Kasumi-1 (cell line): ENCODE measurements at regions not wholly inside any gene's neighbourhood (a gene's known extent, or its start where the extent isn't known, plus 50 kb on each side); places are given as distances from the start of the nearest gene placed in this dataset.

Experiments used
- DNase-seq, 2 experiments: peaks; one replicate each; lab custom pipeline; 2025; lab: John Stamatoyannopoulos, UW

DNA sequence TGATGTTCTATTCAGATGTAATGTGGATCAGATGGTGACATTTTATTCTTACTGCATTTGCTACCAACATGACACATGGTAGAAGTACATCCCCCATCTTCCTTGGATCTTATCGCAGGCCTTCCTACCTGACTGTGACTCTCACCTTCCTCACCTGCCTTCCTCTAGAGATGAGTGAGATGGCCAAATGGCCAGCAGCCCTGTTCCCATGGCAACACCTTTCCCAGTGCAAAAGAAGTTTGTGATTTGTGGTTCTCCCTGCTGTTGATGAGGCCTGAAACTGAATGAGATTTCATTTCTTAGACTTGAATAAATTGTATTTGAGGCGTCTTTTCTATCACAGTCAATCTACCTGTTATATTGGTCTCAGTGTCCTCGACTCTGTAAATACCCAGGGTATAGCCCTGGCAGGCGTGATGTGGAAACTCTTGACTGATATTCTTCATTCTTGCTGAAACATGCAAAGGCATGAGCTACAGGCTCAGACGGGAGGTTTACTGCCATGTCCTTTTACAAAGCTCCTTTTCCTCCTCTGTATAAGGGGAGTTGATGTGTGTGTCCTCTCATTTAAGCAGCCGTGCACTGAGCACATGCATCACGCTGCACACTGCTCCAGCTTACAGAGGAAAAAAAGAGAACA, 440.7 kb upstream of the AKR1E2 start:
- no peak for DNase-seq

DNA sequence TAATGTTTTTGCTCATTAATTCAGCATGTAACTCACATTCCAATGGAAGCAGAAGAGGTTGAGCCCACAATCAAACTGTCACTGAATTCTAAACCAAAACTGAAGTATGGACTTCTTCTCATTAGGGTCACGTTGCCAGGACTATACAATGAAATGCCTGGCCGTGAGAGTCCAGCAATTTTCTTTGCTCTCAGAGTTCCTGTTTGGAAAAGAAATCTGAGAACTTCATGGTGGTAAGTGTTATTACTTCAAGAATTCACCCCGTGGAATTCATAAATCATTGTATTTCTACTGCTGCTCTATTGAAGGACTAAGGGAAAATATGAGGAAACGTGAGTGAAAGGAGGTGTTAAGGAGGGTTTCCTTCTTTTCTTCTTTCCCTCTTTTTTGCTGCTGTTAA, 441.8 kb upstream of the AKR1E2 start:
- DNase-seq, result no peak

DNA sequence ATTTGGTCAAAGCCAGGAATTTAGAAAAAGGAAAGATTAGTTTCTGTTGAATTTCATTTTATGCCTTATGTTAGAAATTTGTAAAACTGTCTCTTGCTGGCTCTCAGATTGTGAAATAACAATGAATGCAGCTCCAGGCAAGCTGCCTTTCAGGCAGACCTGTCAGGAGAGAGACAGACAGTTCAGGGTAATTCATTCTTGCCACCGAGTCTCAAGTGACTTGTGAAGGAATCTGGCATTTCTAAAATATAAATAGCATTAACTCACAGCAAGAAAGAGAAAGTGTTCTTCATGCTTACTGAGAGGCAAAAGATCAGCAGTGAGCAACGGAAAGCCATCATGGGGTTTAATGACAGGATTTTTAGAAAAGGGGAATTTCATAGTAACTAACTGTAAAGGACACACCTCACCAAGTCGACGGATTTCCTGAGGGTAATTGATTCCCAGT, 442.3 kb upstream of the AKR1E2 start:
- DNase-seq, result no peak

DNA sequence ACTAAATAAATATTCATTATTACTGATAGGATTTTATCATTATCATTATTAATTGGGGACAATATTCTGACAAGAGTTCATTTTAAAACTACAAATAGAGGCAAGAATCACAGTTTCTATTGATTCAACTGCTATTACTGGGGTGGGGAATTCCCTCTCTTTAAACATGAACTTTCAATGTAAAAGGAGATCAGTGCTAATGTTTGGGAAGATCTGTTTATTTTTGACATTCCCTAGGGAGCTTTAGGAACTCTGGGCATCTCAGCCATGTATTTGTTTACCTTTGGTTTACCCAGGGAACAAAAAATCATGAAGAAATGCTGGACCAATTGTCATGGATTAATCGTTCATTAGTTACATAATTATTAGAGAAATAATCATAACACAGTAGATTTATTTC, 443.2 kb upstream of the AKR1E2 start:
- no peak for DNase-seq

DNA sequence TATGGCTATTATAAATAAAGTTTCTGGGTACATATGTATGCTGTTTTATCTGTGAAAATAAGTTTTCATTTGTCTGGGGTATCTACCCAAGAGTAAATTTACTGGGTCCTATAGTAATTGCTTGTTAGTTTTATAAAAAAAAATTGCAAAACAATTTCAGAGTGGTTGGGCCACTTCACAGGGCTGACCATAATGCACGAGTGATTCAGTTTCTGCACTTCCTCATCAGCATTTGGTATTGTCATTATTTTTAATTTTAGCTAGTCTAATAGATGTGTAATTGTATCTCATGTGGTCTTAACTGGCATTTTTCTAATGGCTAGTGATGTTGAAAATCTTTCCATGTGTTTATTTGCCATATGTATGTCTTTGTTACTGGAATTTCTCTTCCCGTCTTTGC, 452.4 kb upstream of the AKR1E2 start:
- no peak for DNase-seq

DNA sequence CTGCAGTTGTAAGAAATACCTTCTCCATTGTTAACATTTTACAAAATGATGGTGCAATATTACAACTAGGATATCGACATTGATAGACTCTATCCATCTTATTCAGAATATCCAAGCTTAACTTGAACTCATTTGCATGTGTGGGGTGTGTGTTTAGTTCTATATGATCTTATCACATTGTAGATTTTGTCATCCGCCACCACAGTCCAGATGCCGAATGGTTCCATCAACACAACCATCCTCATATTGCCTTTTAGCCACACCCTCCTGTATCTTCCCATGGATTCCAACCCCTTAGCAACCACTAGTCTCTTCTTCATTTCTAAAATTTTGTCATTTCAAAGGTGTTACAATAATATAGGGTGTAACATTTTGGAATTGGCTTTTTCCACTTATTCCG, 452.9 kb upstream of the AKR1E2 start:
- DNase-seq, result no peak

DNA sequence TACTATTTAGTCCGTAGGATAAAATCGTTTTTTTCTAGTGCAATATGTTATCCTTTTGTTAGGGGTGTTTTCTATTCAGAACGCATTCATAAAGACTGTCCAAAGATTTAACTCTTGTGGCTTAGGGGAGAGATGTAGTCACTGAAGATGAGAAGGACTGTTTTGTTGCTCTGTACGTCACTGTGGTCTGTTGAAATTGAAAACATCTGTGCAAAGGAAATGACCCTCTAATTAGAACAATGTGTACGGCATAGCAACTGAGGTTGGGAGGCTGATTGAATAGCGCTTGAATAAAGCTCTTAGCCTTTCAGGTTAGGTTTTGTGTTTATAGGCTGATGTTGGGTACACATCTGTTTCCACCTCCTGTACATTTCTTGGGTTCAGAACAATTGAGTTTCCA, 453.4 kb upstream of the AKR1E2 start:
- DNase-seq, result no peak

DNA sequence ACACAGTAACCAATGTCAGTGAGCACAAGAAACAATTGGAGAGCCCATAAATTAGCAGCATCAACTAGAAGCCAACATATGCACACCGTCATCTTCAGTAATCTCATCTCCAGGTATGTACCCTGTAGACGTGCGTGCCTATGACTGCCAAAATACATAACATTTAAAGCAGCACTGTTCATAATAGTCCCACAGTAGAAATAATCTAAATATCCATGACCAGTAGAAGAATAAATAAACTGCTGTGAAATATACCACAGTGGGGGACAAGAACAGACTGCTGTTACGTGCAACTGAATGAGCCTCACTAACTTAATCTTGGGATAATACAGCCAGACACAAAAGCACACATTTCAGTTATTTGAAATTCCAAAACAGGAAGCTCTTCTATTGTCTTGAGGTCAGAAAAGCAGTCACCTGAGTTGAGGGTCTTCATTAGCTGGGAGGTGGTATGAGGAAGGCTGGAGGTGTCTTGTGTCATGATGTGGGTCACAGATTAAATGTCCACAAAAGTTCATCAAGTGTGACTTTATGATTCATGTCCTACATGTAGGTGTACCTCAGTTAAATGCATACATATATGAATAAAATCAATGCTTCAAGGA, 454.2 kb upstream of the AKR1E2 start:
- DNase-seq, result no peak

DNA sequence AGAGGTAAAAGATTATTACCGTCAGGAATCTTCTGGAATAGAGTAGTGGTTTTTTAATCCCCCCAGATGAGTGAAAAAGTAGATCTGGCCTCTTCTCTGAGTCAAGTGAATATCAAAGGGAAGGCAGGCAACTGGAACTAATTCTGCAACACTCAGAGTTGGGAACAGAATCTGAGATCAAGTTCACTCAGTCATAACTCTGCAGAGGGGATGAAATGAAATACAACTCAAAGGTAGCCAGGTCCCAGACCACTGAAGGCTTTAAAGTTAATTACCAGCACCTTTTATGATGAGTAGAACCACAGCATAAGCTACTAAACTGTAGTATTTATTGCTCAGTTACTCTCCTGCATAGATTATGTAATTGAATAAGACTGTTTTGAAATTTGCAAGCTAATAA, 455.6 kb upstream of the AKR1E2 start:
- no peak for DNase-seq

DNA sequence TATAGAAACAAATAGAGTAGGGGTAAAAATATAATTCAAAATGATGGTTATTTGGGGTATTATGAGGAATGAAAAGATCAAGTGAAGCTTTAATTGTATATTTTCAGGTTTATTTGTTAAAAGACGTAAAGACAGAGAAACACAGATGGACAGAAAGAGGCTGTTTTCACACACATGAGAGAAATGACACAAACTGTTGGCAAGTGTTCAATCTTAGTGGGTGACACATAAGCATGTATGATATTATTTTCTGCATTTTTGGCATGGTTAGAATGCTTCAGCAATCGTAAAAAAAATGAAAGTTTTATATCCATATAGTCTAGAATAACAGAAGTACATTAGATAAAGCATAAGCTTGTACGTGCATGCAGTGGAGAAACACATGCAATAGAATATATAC, 464.4 kb upstream of the AKR1E2 start:
- DNase-seq, result no peak

DNA sequence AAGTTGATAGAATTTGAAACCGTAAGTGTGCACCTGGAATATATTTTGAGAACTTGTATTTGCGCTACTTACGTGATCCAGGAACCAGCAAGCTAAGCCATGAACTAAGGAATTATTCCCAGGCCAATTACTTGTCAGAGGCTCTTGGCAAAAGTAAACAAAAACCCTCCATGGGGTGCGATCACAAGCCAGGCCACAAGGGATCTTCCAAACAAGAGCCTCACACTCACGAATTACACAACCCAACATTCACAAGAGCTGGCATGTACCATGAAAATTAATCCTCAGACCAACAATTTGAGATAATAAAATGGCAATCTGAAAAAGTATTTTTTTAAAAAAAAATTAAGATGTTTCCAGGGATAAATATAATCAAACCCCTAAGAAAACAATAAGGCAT, 467.0 kb upstream of the AKR1E2 start:
- no peak for DNase-seq

DNA sequence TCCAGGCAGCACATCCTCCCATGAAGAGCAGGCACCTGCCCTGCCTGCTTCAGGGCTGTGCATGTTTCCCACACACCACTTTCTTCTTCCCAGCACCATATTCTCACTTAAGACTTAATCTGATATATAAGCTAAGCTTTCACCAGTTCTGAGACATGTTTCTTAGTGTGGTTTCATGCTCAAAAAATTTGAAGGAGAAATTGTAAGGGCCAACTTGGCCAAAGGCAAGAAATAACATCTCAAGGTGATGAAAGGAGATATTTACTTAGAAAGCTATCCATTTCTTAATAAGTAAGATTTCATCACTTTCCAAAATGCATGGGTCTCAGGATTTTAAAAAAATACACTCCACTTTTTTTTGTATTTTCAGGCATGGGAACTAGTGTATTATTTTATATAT, 468.1 kb upstream of the AKR1E2 start:
- DNase-seq, result no peak

DNA sequence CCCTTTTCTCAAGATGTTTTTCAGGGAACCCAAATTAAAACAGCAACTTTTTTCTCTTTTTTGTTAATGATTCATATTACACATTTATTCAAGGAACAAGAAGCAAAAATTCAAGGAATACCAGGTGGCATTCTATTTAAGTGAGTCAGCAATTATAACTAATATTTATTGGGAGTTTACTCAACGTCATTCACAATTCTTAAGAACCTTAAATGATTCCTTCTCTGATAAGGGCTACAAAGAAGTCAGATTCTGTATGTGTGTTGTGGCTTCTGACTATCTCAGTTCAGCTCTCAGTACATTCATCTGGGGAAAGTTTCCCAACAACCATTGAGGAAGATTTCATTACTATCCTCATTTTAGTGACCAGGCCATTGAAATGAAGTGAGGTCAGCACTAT, 470.7 kb upstream of the AKR1E2 start:
- DNase-seq, result no peak

DNA sequence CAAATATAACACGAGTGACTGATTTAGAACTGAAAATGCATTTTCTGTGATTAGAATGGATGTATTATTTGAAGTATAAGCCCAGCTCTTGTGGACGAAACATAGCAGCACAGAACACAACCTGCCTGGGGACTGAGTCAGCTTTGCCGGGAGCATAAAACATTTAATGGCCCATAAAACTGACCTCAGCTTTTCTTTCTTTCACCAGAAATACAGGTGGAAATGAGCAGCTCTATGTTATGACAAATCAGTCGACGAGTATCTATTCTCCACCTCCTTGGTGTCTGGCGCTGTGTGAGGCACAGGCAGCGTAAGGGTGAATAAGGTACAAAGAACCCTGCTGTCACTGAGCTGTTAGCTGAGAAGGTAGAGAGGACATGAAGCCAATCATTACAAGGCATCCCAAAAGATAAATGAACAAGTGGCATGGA, 471.6 kb upstream of the AKR1E2 start:
- DNase-seq, result no peak

DNA sequence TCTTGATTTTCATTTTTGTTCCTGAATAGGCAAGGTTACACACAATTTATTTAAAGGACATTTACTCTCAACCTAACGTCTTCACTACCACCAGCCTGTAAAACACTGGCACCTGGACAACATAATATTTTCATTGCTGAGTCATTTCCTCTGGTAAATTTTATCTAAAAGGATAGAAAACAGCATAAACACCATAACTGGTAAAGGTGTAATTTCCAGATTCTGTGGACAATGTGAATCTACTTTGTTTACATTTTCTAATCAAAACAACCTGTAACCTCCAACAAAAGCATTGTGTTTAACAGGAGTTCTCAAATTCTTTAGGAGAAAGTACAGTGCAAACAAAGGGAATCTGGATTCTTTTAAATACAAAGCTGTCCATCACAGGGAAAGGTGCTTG, 472.0 kb upstream of the AKR1E2 start:
- DNase-seq, result no peak

DNA sequence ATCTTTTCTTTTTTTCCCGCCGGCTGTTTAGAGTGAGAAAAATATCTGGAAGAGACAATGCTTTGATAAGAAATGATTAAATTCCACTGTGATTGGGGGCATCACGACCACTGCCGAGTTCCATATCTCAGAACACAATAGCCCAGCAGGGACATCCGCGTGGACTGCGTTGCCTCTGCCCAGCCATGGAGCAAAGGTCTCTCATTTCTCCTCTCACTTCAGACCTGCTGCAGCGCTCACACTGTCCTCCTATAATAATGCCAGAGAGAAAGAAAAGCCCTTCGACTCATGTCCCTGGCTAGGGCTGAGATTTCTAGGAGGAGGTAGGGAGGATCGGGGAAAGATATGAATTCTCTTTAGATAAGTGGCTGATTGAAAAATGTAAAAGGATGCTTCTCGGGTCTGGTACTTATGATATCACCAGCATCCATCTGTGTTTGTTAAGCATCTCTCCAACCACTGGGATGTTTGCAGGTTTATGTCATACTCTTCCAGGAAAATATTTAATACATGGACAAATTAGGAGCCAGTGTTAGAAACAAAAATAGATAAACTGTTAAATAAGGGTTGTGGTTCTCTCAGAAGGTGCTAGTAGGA, 472.9 kb upstream of the AKR1E2 start:
- no peak for DNase-seq

DNA sequence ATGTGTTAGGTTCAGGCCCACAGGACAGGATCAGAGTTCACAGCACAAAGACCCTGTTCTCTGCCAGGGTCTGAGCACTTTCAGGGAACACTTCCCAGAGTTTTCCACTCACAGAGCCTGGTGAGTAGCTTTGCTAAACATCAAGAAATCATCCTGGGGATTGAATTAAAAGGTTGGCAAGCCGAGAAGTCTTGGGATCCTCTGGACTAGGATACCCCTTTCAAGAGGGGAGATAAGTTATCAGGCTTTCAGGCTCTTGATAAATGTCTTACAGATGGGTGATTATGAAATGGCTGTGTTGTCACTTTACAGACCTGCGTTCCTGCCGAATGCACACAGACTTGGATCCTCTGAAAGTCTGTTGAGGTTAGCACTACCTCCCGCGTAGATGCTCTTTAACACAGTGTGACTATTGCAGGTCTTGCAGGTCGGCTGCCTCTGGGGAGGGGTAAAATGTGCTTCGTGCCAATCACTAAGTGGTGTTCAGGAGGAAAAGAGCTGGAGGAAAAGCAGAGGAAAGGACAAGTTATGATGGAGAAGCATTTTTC, 473.5 kb upstream of the AKR1E2 start:
- no peak for DNase-seq

DNA sequence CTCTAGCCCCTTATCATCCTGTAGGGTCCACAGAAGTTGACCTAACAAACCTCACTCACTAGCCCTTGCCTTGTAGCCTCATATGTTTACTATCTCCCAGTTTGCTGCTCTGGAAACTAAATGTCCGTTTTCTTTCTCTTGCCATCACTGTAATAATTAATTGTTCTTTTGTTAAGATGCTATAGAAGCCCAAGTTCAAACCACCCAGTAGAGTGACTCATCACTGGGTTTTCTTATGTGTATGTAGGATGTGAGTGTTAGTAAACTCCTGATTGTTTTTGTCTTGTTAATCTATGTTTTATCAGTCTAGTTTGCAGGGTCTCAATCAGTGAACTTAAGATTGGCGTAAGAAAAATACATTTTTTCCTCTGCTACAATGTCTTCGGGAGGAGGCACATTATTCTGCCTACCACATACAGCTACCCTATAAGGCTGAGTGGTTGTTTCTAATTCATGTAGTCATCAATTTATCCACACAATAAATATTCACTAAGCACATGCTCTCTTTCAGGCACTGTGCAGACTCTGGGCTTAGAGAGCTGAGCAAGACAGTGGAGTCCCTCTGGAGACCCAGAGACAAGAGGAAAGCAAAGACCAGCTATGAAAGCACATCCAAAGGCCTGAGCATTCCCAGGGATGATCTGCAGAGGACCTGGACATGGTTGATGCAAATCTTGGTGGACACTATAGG, 474.1 kb upstream of the AKR1E2 start:
- no peak for DNase-seq

DNA sequence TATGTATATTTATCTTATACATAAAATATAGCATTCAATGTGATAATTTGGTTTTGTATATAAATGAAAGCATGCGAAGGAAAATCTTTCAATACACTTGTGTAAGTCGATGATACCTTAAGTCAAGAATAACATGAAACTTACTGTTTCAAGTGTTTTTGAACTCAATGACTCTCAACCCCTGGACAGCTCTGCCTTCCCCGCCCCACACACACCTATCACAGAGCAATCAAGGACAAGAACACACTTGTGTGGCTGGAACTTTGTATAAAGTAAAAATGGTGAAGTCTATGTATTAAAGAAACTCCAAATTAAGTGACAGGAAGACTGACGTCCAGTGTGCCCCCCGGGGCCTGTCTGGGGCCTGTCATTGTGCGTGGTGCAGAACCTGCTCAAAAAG, 478.6 kb upstream of the AKR1E2 start:
- no peak for DNase-seq

DNA sequence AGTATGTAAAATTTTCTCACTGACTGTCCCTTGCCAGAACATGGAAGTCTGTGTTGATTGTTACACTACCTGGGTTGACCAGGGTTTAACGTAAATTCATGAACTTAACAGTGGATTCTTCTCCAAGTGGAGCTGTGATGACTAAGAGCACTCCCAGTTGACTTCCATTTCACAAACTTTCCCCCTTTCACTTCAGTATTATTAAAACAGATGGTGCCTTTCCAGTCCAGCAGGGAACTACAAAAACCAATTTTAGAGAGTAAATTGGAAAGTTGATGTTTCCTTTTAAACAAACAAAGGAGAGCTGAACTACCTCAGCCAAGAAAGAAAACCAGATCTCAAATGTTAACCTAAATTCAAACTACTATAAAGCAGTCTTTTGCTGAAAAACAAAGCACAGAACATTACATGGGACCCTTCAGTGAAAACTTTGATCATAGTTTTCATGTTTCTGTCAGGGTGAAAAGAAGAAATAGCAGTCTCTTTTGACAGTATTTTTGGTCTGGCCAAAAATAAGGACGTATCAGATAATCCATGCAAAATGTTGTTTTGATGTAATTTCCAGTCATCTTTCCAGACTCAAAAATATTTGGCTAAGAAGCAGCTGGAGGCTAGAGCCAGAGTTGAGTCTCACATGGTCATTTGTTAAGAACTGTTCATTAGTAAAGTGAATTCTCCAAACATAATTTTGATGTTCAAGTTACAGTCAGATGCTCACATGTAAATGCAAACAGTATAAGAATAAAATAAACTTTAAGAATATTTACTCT, 479.9 kb upstream of the AKR1E2 start:
- DNase-seq, result no peak

DNA sequence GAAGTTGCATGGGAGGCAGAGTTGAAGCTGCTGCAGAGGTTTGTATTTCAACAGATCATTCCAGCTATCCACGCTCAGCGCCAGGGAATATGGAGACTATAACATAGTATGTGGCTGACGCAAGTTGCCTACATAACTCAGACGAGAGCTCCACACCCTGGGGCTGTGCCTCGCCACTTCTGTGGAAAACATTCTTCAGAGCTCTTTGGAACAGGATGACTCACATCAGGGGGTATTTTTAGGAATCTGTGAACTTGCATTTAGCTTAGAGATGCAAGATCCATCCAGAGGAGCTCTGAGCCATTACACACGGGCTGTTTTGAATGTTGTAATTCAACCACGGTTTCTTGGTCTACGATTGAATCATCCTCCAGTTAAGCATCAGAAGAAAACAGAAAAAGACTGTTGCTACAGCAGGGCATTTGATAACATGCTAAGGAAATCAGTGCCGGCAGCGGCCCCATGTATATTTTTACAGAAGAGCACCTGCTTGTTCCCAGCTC, 481.5 kb upstream of the AKR1E2 start:
- DNase-seq, result peak; percentile 10 to 20

DNA sequence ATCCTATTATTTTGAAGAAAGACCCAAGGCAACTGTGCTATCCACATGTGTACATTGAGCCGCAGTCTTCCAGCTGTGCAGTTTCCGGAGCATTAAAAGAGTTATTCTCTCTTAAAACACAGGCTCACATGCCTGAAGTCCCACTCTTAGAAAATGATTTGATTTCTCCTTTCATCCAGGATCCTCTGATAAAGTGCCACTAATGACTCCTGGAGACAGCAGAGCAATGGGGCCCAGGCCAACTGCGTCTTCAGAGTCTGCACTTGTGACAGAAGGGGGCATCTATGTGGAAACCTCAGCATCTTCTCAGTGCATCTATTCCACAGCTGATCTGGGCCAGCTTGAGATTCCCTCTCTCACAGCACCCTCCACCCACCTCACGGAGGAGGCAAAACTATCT, 482.1 kb upstream of the AKR1E2 start:
- DNase-seq, result no peak
